AG08396 (cell line): ENCODE measurements at regions not wholly inside any gene's neighbourhood (a gene's known extent, or its start where the extent isn't known, plus 50 kb on each side); places are given as distances from the start of the nearest gene placed in this dataset.

Experiments
- DNase-seq: peaks from one replicate; pipeline ENCODE4 v3.0.0; 2012; ENCODE audit warnings: low spot score, mixed read lengths

DNA sequence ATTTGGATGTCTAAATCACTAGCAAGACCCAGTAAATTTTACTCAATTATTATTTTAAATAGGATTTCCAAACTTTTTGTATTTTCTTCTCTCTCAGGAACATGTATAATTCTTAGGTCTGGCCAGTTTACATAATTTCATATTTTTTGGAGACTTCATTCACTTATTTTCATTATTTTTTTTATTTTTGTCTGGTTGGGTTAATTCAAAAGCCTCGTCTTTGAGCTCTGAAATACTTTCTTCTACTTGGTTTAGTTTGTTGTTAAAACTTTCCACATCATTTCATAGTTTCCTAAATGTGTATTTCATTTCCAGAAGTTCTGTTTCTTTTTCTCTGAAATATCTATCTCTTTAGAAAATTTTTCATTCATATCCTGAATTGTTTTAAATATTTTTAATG is 322.9 kb upstream of the SPRY2 start:
- no peak for DNase-seq

DNA sequence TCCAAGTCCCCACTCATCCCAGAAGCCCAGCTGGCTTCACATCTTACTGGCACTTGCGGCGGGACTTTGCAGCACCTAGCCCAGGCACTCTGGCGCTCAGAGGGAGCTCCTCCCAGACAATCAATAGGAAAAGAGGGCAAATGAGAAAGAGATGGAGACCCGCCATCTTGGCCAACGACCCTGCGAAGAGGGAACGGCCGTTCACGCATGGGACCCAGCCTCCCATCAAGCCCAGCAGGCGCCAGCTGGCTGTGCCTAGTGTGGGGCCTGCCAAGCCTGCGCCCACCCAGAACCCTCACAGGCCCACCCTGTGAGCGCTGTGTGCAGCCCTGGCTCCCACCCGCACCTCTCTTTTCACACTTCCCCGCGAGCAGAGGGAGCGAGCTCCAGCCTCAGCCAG is 317.8 kb upstream of the SPRY2 start:
- no peak for DNase-seq

DNA sequence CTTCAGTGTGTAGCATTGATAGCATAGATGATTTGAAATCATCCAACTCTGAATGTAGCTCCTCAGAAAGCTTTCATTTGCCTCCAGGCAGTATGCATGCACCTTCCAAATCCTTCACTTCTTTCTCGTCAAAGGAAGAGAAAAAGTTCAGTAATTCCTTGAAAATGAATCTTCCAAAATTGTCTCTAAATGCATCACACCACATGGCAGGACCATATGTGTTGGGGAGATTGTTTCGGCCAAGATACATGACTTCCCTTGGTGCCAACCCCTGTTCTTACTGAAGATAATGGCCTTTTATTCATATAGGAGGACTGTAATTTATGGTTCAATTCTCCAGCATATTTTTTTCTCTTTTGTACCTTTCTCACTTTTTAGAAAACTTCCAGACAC is 315.6 kb upstream of the SPRY2 start:
- no peak for DNase-seq

DNA sequence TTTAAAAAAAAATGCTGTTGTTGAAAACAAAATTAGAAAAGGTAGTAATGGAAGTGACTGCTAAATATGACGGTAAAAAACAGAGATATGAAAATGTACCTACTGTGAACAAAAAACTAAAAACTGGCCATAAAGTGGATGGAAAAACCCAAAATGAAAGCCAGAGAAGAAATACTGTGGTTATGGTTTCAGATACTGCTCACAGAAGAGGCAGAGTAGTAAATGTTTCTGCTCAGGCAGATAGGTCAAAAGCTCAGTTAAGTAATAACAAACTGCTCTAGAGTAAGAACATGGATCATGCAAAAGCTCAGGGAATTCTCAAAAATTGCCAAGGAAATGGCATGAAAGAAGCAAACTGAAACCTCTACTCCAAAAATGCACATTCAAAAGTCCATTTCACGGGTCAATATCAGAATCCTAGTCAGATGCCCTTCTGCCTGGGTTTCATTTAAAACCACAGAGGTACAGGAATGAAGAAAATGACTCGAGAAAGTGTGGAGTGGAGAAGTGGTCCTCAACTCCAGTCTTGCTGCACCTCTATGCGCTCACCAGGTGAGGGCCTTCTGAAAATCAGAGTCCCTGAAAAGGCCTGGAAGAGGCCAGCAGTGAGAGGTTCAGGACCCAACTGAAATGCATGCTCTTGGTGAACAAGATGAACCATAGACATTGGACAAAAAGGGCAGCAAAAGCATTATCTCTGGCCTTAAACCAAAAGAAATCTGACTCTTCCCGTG is 315.0 kb upstream of the SPRY2 start:
- no peak for DNase-seq

DNA sequence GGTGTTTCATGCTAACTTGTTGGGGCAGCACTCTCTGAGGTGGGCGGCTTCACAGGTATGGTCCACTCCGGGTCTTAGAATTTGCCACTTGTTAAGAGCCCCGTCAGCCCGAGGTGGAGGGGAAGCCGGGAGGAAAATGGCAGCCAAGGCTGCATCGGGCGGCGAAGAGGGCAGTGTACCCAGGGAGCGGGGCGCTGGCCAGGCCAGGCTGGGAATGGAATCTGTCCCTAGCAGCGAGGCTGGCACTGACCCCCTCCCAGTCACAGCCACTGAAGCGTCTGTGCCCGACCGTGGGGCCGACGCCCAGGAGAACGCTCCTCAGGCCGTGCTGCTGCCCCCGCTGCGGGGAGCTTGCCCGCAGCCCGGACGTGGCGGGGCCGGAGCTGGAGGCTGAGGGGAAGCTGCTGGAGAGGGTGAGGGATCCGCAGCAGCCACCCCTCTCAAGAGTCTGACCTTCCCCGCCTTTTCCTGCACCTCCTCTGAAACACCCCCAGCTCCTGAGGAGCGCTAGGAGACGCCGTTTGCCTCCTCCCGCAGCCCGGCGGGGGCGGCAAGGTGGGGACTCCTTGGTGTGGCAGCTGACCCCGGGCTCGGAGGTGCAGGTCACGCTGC is 313.8 kb upstream of the SPRY2 start:
- no peak for DNase-seq

DNA sequence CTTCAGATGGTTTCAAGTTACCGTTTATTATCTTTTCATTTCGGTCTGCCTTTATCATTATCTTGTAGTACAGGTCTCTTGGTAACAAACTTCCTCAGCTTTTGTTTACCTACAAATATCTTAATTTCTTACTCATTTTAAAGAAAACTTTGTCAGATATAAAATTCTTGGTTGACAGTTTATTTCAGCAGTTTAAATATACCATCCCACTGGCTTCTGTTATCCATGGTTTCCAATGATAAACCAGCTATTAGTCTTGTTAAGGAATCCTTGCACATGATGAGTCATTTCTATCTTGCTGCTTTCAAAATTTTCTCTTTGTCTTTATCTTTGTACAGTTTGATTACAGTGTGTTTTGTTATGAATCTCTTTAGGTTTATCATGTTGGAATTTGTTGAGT is 308.3 kb upstream of the SPRY2 start:
- no peak for DNase-seq

DNA sequence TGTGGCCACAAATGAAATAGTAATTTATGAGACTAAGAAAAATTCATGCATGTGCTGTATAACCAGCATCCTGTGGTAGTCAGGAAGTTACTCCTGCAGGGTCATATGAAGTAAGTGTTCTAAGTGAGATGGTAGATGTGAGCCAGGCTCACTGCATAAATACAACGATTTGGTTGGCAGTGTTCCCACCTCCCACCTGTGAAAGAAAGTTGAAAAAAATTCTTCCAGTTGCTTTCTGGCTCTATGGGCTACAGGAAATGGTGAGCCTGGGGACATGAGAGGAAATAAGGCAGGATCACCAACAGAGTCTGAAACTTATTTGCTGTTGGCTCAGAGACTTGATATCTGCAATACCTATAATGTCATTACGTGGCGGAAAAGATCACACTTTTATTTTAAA is 301.7 kb upstream of the SPRY2 start:
- no peak for DNase-seq

DNA sequence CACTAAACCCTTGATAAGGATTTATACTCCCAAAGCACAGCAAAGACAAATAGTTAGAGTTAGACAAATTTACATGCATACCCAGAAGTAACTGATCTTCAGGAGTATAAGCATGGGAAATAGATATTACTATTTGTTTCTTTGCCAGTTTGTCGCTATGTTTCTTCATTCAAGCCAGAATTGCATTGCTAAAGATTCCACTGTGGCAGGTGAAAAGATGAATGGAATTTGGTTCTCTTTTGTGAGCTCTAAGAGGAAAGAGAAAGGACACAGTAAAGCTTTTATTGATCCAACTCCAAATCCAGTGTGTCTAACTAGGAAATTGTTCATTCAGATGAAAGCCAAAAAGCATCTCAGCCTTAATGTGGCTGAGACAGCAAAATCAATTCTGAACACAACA is 292.3 kb upstream of the SPRY2 start:
- no peak for DNase-seq

DNA sequence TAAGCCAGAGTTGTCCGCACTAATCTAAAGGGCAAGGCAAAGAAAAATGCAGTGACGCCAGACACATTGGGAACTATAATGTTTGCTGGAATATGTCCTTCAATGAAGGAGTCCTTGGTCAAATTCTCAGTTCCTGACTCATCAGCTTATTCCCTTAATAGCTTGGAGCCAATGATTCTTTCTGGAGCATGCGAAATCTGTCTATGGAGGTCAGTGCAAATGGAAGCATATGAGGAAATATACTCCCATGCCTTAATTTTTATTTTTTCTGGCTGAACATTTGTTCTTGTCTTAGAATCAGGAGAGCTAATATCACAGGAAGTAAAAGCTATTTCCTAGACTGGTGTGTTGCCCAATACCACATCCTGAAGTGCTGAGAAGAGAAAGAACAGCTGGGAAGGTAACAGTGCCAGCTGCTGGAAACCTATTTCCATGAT is 289.8 kb upstream of the SPRY2 start:
- DNase-seq, result no peak

DNA sequence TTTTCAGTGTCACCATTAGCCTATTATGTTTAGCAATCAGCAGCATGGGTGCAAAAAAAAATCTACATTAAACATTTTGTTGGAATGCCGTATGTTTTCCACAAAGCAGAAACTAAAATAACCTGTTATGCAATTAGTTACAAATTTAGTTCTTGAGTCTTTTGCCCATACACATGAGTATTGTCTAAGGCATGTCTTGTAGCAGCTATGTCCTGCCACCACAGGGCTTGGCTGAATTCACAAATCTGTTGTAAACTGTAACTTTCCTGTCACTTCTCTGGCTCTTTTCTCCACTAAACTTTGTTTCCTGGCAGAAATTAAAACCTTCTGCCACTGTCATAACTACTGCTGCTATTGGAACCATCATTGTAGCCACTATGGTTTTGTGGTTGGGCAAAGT is 277.9 kb upstream of the SPRY2 start:
- DNase-seq, result no peak

DNA sequence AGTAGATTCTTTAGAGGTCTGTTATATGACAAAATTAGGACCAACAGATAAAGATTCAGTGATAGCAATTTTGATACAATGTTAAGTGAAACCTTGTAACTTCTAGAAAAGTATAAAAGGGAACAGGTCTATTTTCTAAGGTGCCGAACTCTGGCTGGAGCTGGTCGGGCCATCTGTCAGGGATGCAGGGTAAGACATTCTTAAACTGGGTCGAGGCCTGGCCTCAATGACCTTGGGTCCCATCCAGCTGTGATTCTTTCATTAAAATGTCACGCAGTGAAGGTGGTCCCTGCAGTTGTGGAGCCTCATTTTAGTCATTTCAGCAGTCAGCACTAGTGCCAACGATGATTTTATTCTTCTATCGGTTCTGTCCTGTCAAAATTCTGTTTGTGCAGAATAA is 271.9 kb upstream of the SPRY2 start:
- no peak for DNase-seq

DNA sequence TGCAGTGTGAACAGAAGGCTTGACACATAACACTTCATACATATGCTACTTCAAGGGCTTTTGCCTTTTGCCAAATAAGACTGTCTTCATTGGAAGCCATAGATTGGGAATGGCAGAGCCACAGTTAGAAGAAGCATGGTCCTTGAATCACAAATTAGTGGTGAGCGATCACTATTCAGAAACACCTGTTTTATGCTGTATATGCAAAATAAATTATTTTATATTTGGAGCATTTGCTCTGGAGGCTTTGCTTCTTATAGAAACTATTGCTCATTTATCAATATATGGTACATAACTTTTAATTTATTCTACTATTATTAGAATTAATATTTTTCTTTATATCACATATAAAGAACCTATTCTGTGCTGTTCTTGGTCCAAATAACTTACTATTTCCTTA is 270.4 kb upstream of the SPRY2 start:
- no peak for DNase-seq

DNA sequence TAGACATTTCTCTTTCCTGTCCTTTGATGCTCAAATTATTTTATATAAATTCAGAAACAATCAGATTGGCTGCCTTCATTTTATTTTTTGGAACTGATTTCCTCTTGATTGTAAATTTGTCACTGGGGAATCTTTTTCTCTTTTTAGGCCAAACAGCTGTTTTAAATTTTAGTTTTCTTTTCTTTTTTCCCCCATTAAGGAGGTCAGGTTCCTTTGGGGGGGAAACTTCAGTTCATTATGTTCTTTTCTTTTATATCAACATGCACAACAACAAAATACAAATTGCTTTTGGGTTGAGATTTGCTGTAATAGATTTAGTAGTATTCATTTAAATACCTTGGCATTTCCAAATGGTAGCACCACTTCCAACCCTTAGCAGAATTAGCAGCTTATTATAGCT is 264.8 kb upstream of the SPRY2 start:
- DNase-seq, result no peak

DNA sequence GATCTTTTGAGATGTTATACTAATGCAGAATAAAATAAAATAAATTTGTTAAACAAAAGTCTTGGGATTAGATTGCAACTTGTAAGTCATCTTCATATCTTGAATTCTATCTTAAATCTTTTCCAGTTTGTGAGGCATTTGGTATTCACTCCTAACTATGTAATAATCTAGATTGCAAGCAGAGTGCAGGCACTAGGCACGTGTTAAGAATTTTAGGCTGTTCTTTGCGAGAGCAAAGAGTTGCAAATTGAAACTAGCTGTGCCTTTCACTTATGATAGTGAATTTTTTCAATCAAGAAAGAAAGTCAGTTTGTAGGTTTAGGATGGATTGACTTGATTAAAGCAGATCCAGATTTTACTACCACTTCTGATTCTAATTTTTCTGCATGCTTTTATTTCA is 264.1 kb upstream of the SPRY2 start:
- no peak for DNase-seq

DNA sequence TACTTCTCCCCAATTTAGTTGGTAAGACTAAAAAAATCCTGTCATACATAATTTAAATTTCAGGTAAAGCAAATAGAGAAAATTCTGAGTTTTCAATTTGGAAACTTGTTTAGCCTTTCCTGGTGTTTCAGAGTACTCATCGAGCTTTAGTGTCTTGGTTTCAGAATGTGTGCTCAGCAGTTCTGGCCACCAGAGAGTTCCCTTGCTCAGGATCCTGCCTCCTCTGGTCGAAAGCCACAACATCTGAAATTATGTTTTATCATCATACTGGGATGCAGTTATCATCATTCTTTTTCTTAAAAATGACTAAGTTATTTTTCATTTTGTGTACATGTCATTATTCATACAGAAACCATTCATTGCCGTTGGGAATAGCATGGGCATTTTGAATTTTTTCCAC is 263.2 kb upstream of the SPRY2 start:
- DNase-seq, result no peak

DNA sequence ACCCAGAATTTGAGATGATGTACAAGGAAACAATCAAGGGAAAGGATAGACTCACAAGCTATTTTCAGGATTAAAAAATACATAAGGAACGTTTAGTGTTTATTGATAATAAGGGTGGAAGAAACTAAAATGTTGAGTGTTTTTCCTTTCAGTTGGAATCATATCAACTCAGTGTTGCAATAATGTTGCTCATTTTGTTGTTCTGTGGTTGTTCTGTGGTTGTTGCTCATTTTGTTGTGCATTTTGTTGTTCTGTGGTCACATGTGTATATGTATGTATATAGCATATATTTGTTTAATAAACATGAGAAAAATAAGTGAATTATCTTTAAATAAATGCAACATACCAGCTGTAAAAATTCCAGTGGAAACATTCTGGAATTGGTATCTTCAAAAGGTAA is 262.4 kb upstream of the SPRY2 start:
- DNase-seq, result no peak

DNA sequence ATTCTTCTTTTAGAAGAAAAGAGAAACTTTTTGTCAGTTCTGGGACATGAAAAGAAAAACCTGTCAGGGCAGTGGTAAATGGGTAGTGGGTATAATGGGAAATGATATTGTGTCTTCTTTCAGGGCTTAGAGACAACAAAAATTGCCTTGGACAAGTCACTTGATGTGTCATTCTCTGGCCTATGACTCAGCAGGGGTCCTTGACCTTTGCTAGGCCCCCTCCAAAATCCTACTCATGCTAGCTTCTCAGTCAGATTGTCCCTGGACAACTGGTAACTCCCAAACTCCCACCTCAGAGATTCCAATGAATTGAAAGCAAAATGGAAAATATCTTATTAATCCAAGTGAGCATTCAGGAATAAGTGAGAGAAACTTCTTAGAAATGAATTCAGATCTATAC is 258.8 kb upstream of the SPRY2 start:
- DNase-seq, result no peak

DNA sequence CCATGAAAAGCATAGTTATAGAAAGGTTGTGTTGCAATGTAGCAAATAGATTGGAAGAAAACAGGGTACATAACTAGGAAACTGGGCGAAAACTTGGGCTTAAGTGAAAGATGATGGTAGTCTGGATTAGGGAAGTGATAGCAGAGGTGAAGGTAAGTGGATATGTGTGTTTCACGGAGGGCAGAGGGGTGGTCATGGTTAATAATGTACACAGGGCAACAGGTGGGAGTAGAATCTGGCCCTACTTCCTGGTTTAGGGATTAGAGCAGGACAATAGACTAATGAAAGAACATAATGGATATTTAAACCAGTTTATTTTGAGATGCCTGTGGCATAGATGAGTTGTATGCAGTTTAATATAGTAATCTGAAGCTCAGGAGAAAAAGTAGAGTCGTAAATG is 257.3 kb upstream of the SPRY2 start:
- no peak for DNase-seq

DNA sequence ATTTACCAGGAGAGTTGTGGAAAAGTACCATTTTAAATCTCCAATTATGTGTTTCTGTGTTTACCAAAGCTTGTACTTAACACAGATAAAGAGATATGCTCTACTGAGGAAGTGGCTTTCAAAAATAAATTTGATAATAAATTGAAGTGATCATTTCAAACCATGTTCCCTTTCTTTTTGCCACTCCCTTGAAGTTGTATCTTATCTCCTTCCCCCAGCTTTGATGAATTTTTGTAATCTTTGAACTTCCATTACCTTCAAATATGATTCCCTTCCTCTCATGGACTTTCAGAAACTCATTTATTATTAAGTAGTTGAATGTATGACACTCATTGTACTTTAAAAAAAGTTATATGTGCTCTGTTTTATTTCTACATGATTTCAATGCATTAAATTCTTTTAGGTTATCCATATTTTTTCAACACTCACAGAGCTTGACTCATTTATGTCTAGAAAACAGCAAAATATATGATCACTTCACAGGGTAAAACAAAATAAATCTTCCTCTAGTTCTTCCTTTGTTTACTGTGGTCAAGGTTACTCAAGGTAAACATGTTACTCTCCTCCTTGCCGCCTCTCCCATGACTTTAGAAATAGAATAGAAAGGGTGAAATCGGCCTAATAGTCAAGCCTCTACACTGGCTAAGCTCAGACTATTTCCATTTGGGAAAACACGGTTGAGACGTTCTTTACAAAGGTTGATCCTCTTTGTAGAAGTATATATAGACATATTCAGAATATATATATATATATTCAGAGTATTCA is 251.2 kb upstream of the SPRY2 start:
- DNase-seq, result no peak

DNA sequence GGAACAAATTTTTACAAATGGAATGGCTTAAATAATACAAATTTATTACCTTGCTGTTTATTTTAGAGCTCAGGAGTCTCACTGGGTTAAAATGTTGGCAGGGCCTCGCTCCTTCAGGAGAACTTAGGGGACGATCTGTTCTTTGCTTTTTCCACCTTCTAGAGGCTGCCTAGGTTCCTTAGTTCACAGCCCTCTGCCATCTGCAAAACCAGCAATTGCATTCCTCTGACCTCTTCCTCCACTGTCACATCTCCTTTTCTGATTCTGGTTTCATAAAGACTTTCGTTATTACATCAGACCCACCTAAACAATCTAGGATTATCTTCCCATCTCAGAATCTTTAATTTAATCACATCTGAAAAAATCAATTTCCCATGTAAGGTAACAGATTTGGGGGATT is 249.6 kb upstream of the SPRY2 start:
- no peak for DNase-seq

DNA sequence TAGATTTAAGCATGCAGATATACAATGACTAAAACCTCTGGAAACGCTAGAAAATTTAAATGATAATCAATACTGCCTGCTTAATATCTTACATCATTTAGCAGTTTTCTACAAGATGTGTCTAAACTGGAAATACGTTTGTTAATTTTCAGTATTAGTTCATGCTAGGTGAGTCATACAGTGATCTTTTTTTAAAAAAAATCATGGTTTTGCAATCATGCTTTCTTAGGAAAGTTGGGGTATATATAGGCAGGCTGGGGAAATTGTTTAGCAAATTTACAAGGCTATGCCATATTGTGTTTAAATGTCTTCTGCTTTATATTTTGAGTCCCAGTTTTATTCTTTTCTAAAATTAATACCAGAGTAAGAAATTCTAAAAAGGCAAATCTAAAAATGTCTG is 245.4 kb upstream of the SPRY2 start:
- DNase-seq, result no peak

DNA sequence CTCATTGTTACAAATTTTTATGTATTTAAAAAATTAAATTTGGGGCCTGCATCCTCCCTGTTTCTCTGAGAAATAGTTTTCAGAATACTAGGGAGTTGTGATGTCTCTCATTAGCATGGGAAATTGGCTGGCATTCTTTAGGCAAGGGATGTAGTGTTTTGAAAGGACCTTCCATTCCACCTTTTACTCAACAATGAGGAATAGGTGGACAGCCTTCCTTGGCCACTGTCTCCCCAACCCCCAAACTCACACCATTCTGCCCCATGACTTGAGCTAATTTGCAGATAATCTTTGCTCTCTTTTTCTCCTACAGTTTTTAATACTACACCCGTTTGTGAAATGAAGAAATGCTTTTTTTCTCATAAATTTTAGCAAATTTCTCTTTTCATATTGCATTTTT is 244.6 kb upstream of the SPRY2 start:
- DNase-seq, result no peak

DNA sequence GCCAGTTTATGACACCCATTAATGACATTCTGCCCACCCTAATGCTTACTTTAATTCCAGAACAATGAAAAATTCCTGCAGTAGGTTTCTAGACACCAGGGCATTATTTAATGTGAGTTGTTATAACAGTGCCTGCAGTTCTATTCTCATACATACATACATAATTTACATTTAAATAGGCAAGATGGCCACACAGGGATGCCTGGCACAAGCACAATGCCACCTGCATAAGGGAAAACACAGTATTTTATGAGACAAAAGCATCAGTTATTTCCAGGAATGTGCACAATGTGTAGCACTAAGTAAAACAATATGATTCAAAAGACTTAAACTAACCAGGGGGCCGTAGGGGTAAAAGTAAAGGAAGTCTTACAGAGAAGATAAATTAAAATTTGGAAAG is 243.9 kb upstream of the SPRY2 start:
- DNase-seq, result no peak

DNA sequence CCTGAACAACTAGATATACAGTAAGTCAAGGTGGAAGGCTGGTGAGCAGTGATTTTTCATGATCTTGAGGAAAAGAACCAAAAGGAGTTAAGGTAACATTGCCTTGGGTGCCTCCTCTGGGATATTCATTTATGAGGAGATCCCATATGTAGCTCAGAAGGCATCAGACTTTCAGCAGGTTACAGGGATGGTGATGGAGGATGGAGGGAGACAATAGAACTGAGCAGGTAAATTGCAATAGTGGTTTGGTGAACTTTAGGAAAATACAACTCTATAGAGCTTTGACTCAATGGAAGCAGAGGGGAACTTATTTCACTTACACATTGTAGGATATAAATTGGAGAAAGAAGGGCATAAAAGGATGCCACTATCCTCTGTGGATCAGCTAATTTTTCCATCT is 243.4 kb upstream of the SPRY2 start:
- no peak for DNase-seq
